ENCODE measurements at regions not wholly inside any gene's neighbourhood (a gene's known extent, or its start where the extent isn't known, plus 50 kb on each side); places are given as distances from the start of the nearest gene placed in this dataset.

DNA sequence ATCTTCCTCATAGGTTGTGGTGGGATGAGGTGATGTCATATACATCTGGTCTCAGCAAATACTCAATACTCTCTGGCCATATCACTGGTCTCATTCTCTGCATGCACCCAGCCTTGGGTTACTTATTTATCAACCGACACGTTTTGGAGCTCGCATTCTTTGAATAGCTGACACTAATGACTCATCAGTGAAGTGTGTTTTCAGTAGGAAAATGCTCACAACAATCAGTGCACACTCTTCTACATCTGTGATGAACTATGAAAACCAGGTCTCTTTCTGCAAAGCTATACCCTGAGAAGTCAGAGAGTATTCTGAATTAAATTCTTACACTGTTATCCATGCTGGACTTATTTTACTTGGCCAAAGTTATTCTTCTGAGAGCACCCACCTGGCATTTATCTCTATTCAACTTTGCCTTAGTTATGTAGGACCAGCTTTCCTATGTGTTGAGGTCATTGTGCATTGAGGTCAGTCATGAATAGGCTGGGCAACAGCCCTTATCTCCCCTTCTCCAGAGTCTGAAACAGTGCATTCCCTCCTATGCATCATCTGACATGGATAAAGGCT is 58.7 kb upstream of the DHX15 start:
- Histone ChIP-seq H2BK12ac (ENCODE audit: low read length) (no peak overlapping the region), H3K36me3 (ENCODE audit: control insufficient read depth in 1 of 2, insufficient read depth in 2 of 2, low read length in 2 of 2) (no peaks in the 10 kb centered on the region)

DNA sequence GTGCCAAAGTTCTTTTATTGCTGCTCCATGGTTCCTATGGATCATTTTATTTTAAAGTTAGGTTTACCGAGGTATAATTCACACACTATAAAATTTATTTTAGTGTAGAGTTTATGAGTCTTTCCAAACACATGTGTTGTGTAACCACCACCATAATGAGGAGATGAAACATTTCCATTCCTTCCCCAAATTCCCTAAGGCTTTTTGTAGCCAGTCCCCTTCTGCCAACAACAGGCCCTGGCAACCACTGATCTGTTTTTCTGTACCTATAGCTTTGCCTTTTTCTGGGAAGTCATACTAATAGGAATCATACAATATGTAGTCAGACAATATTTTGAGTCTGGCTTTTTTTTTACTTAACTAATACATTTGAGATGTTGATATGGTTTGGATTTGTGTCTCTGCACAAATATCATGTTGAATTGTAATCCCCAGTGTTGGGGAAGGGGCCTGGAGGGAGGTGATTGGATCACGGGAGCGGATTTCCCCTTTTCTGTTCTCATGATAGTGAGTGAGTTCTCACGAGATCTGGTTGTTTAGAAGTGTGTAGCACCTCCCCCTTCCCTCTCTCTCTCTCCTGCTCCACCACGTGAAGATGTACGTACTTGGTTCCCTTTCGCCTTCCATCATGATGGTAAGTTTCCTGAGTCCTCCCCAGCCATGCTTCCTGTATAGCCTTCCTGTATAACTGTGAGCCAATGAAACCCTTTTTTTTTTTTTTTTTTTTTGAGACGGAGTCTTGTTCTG is 59.6 kb upstream of the DHX15 start:
- no peak overlapping the region for H3K4me2 ChIP-seq (ENCODE audit: low read length)
- no peak overlapping the region for H3K18ac ChIP-seq (ENCODE audit: low read length)
- no peak overlapping the region for H3K4me3 ChIP-seq (ENCODE audit: low read depth, low read length)
- no peak overlapping the region for H4K8ac ChIP-seq (ENCODE audit: low read depth, low read length)
- peaks cover 0 to 4% of the 10 kb centered on the region in 2 experiments for H3K4me1 ChIP-seq (ENCODE audit: control insufficient read depth in 1 of 2, insufficient read depth in 2 of 2, low read length in 2 of 2)
- no peak overlapping the region for H2AK5ac ChIP-seq (ENCODE audit: low read length)
- no peak overlapping the region for H2AFZ ChIP-seq (ENCODE audit: insufficient read depth, low read length, poor library complexity)
- no peak overlapping the region for H3K9ac ChIP-seq (ENCODE audit: low read length)
- H3K4ac ChIP-seq (ENCODE audit: low read depth, low read length) = no peak overlapping the region
- no peaks in the 10 kb centered on the region for H3K27me3 ChIP-seq (ENCODE audit: insufficient read depth, low read length)
- no peak overlapping the region for H4K12ac ChIP-seq (ENCODE audit: low read depth, low read length)
- no peak overlapping the region for H2BK120ac ChIP-seq (ENCODE audit: insufficient read depth, low read length, poor library complexity)
- no peak overlapping the region for H3K14ac ChIP-seq (ENCODE audit: low read length)
- H3K27ac ChIP-seq (ENCODE audit: low read depth, low read length) = no peak overlapping the region
- H3K23ac ChIP-seq (ENCODE audit: low read length) = no peak overlapping the region
- no peaks in the 10 kb centered on the region for H3K36me3 ChIP-seq (ENCODE audit: control insufficient read depth in 1 of 2, insufficient read depth in 2 of 2, low read length in 2 of 2)
- no peak overlapping the region for H4K91ac ChIP-seq (ENCODE audit: low read depth, low read length)
- H3K79me1 ChIP-seq (ENCODE audit: low read length) = no peaks in the 10 kb centered on the region
- H2BK5ac ChIP-seq (ENCODE audit: low read depth, low read length, poor library complexity) = no peak overlapping the region
- no peaks in the 10 kb centered on the region for H3K9me3 ChIP-seq (ENCODE audit: insufficient read depth, low read depth, low read length)
- WGBS (ENCODE audit: extremely low coverage, insufficient coverage, insufficient read length) = no CpG with 5 or more reads among the region's 8 CpGs
- DNase-seq = peak in 1 of 2 donors; percentile 51
- H3K79me2 ChIP-seq (ENCODE audit: control insufficient read depth, insufficient read depth, low read length, poor library complexity) = no peaks in the 10 kb centered on the region
- H2BK12ac ChIP-seq (ENCODE audit: low read length) = no peak overlapping the region

More for the DNA sequence above, 58.7 kb upstream of the DHX15 start:
- H3K79me2 ChIP-seq (ENCODE audit: control insufficient read depth, insufficient read depth, low read length, poor library complexity) = no peaks in the 10 kb centered on the region
- no peak overlapping the region for H2BK120ac ChIP-seq (ENCODE audit: insufficient read depth, low read length, poor library complexity)
- H3K27ac ChIP-seq (ENCODE audit: low read depth, low read length) = no peak overlapping the region
- H4K12ac ChIP-seq (ENCODE audit: low read depth, low read length) = no peak overlapping the region
- H2AK5ac ChIP-seq (ENCODE audit: low read length) = no peak overlapping the region
- peaks cover 0 to 4% of the 10 kb centered on the region in 2 experiments for H3K4me1 ChIP-seq (ENCODE audit: control insufficient read depth in 1 of 2, insufficient read depth in 2 of 2, low read length in 2 of 2)
- no peaks in the 10 kb centered on the region for H3K9me3 ChIP-seq (ENCODE audit: insufficient read depth, low read depth, low read length)
- no peak overlapping the region for H2AFZ ChIP-seq (ENCODE audit: insufficient read depth, low read length, poor library complexity)
- DNase-seq = peak; percentile 49 to 85
- no peak overlapping the region for H3K14ac ChIP-seq (ENCODE audit: low read length)
- H4K91ac ChIP-seq (ENCODE audit: low read depth, low read length) = no peak overlapping the region
- WGBS (ENCODE audit: extremely low coverage, insufficient coverage, insufficient read length) = no CpG with 5 or more reads among the region's 3 CpGs
- no peak overlapping the region for H4K8ac ChIP-seq (ENCODE audit: low read depth, low read length)
- no peak overlapping the region for H3K4me2 ChIP-seq (ENCODE audit: low read length)
- H3K18ac ChIP-seq (ENCODE audit: low read length) = no peak overlapping the region
- no peak overlapping the region for H3K9ac ChIP-seq (ENCODE audit: low read length)
- H3K79me1 ChIP-seq (ENCODE audit: low read length) = no peaks in the 10 kb centered on the region
- no peak overlapping the region for H3K23ac ChIP-seq (ENCODE audit: low read length)
- H3K27me3 ChIP-seq (ENCODE audit: insufficient read depth, low read length) = no peaks in the 10 kb centered on the region
- no peak overlapping the region for H3K4me3 ChIP-seq (ENCODE audit: low read depth, low read length)
- no peak overlapping the region for H3K4ac ChIP-seq (ENCODE audit: low read depth, low read length)
- no peak overlapping the region for H2BK5ac ChIP-seq (ENCODE audit: low read depth, low read length, poor library complexity)

DNA sequence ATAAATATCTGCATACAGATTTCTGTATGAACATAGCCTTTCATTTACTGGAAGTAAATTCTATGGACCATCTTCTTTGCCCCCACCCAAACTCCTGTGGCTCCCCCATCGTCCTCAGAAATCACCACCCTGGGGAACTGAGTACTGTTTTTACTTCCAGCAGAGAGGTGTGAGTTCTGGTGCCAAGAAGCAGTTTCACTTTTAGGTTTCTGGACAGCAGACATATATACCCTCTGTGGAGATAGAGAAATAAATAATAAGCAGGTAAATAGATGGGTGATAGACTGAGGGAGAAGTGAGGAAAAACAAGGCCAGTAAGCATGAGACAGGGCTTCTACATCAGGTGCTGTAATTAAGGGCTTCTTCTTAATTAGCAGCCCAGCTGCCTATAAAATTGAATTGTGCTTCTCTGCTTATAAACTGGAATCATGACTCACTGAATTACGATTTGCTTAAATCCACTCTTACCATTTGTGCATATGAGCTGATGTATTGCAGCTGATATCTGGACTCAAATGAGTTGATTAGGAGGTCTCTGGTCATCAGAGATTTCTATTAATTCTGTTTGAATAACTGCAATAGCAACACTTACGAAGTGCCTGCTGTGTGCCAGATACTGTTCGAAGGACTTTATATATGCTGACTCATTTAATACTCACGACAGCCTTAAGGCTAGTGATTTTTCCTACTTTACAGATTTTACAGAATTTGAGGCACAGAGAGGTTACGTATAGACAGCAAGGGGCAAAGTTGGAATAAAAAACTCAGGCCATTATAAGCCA is 60.8 kb upstream of the DHX15 start:
- no peak for DNase-seq
- Histone ChIP-seq H3K27ac (ENCODE audit: low read depth, low read length) (no peak overlapping the region), H3K9me3 (ENCODE audit: insufficient read depth, low read depth, low read length) (no peaks in the 10 kb centered on the region), H3K4me2 (ENCODE audit: low read length) (no peak overlapping the region), H3K18ac (ENCODE audit: low read length) (no peak overlapping the region), H3K4ac (ENCODE audit: low read depth, low read length) (no peak overlapping the region), H4K8ac (ENCODE audit: low read depth, low read length) (no peak overlapping the region), H2AK5ac (ENCODE audit: low read length) (no peak overlapping the region), H3K4me1 (ENCODE audit: control insufficient read depth in 1 of 2, insufficient read depth in 2 of 2, low read length in 2 of 2) (peaks cover 0 to 4% of the 10 kb centered on the region in 2 experiments), H3K9ac (ENCODE audit: low read length) (no peak overlapping the region), H3K79me1 (ENCODE audit: low read length) (no peaks in the 10 kb centered on the region), H3K4me3 (ENCODE audit: low read depth, low read length) (no peak overlapping the region), H4K12ac (ENCODE audit: low read depth, low read length) (no peak overlapping the region), H2BK12ac (ENCODE audit: low read length) (no peak overlapping the region), H2AFZ (ENCODE audit: insufficient read depth, low read length, poor library complexity) (no peak overlapping the region), H3K79me2 (ENCODE audit: control insufficient read depth, insufficient read depth, low read length, poor library complexity) (no peaks in the 10 kb centered on the region), H3K23ac (ENCODE audit: low read length) (no peak overlapping the region), H3K36me3 (ENCODE audit: control insufficient read depth in 1 of 2, insufficient read depth in 2 of 2, low read length in 2 of 2) (no peaks in the 10 kb centered on the region), H4K91ac (ENCODE audit: low read depth, low read length) (no peak overlapping the region), H2BK120ac (ENCODE audit: insufficient read depth, low read length, poor library complexity) (no peak overlapping the region), H3K14ac (ENCODE audit: low read length) (no peak overlapping the region), H3K27me3 (ENCODE audit: insufficient read depth, low read length) (no peaks in the 10 kb centered on the region), H2BK5ac (ENCODE audit: low read depth, low read length, poor library complexity) (no peak overlapping the region)
- no CpG with 5 or more reads among the region's 6 CpGs for WGBS (ENCODE audit: extremely low coverage, insufficient coverage, insufficient read length)

DNA sequence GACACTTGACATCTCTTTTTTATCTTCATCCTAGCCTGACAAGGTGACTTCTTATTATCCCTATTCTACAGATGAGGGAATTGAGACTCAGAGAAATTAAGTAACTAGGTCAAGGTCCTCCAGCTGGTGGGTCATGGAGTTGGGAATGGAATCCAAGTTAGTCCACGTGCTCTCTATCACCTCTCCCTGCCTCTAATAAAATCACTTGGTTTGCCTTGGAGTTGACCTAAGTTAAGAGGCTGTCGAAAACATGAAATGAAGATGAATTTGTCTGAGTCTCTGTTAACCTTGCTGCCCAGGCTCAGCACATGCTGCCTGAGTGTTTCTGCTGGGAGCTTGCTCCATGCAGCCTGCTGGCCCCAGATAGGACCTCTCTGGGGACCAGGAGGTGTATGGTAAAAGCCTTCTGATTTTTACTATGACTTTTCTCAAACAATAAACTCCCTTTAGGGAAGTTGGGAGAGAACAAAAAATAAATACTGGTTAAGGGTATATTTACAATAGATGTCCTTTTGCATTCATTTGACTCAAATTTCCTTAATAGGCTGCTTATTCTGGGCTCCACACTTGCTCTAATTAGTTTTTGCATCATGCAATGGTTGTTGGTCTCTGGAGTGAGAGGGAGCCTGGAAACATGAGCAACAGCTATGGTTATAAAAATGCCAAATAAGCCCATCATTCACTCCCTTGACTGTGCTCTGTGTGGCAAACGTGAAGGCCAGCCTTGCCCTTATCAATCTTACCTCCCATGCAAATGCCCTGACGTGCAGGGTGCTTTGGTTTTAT is 61.6 kb upstream of the DHX15 start:
- Histone ChIP-seq H2BK5ac (ENCODE audit: low read depth, low read length, poor library complexity) (no peak overlapping the region), H2BK12ac (ENCODE audit: low read length) (no peak overlapping the region), H2AFZ (ENCODE audit: insufficient read depth, low read length, poor library complexity) (no peak overlapping the region), H3K9ac (ENCODE audit: low read length) (no peak overlapping the region), H3K23ac (ENCODE audit: low read length) (no peak overlapping the region), H3K4ac (ENCODE audit: low read depth, low read length) (no peak overlapping the region), H4K12ac (ENCODE audit: low read depth, low read length) (no peak overlapping the region), H2BK120ac (ENCODE audit: insufficient read depth, low read length, poor library complexity) (no peak overlapping the region), H3K27me3 (ENCODE audit: insufficient read depth, low read length) (no peaks in the 10 kb centered on the region), H3K9me3 (ENCODE audit: insufficient read depth, low read depth, low read length) (no peaks in the 10 kb centered on the region), H3K79me2 (ENCODE audit: control insufficient read depth, insufficient read depth, low read length, poor library complexity) (no peaks in the 10 kb centered on the region), H3K4me1 (ENCODE audit: control insufficient read depth in 1 of 2, insufficient read depth in 2 of 2, low read length in 2 of 2) (peaks cover 0 to 4% of the 10 kb centered on the region in 2 experiments), H3K18ac (ENCODE audit: low read length) (no peak overlapping the region), H3K4me2 (ENCODE audit: low read length) (no peak overlapping the region), H3K79me1 (ENCODE audit: low read length) (no peaks in the 10 kb centered on the region), H4K8ac (ENCODE audit: low read depth, low read length) (no peak overlapping the region), H3K14ac (ENCODE audit: low read length) (no peak overlapping the region), H3K36me3 (ENCODE audit: control insufficient read depth in 1 of 2, insufficient read depth in 2 of 2, low read length in 2 of 2) (no peaks in the 10 kb centered on the region), H2AK5ac (ENCODE audit: low read length) (no peak overlapping the region), H3K27ac (ENCODE audit: low read depth, low read length) (no peak overlapping the region), H4K91ac (ENCODE audit: low read depth, low read length) (no peak overlapping the region), H3K4me3 (ENCODE audit: low read depth, low read length) (no peak overlapping the region)
- WGBS (ENCODE audit: extremely low coverage, insufficient coverage, insufficient read length) = no CpG with 5 or more reads among the region's 4 CpGs
- DNase-seq = no peak

All from trophoblast cell (in vitro differentiated cells and primary cell).